Erythroblast (primary cell): ENCODE measurements at regions not wholly inside any gene's neighbourhood (a gene's known extent, or its start where the extent isn't known, plus 50 kb on each side); places are given as distances from the start of the nearest gene placed in this dataset.

Experiments used
- GATA1 ChIP-seq: IDR thresholded peaks from 2 replicates; pipeline ENCODE4 v1.6.1; 2011; ENCODE audit warnings: low read depth, mild to moderate bottlenecking, control low read depth, low read length, moderate library complexity
- POLR2A ChIP-seq: IDR thresholded peaks from 2 replicates; pipeline ENCODE4 v1.6.1; 2011; ENCODE audit warnings: mild to moderate bottlenecking, low read length

- no peak for TF ChIP-seq POLR2A
- TF ChIP-seq GATA1, result no peak
Observed at GRCh38 chr2:128640845-128641360, 322.2 kb upstream of the HS6ST1 start.
